Aorta (tissue), 5 donors: ENCODE measurements at regions not wholly inside any gene's neighbourhood (a gene's known extent, or its start where the extent isn't known, plus 50 kb on each side); places are given as distances from the start of the nearest gene placed in this dataset.
"Not testable (repeated sequence)": the region's sequence is repeated elsewhere in the genome, so short reads cannot be mapped to it uniquely, and the experiment has no call there.

Experiments used
- ATAC-seq: fragments of 200-7000 bp; cut with Tn5 transposase; one replicate; pipeline ENCODE4 v1.9.1; 2022; ENCODE audit warnings: moderate library complexity; ENCODE audit not compliant: low FRiP score
- DNase-seq, 2 donors: peaks; one replicate each; pipeline ENCODE4 v3.0.0-alpha.2; 2020
- H3K27ac ChIP-seq, 2 donors: one replicate each; pipeline ENCODE4 v1.5.1; 2013; ENCODE audit warnings: low read length in 2 of 2, mild to moderate bottlenecking in 2 of 2, moderate library complexity in 2 of 2, control low read depth in 1 of 2, inconsistent platforms in 1 of 2, low read depth in 1 of 2
- H3K27me3 ChIP-seq, 2 donors: one replicate each; pipeline ENCODE4 v1.6.1; 2013; ENCODE audit warnings: control low read depth in 1 of 2, low read length in 1 of 2, mild to moderate bottlenecking in 1 of 2, moderate library complexity in 1 of 2; ENCODE audit not compliant: insufficient read depth in 2 of 2, control insufficient read depth in 1 of 2
- H3K36me3 ChIP-seq, 2 donors: one replicate each; pipeline ENCODE4 v1.6.1; 2013; ENCODE audit warnings: control low read depth in 1 of 2, low read length in 1 of 2, mild to moderate bottlenecking in 1 of 2; ENCODE audit not compliant: insufficient read depth in 2 of 2, control insufficient read depth in 1 of 2
- H3K4me1 ChIP-seq, 2 donors: one replicate each; pipeline ENCODE4 v1.6.1; 2013; ENCODE audit warnings: low read length in 2 of 2, control low read depth in 1 of 2, mild to moderate bottlenecking in 1 of 2, moderate library complexity in 1 of 2; ENCODE audit not compliant: insufficient read depth in 2 of 2, control insufficient read depth in 1 of 2
- H3K4me3 ChIP-seq, 2 donors: one replicate each; pipeline ENCODE4 v1.5.1; 2013; ENCODE audit warnings: low read length in 2 of 2, control low read depth in 1 of 2, mild to moderate bottlenecking in 1 of 2
- H3K9me3 ChIP-seq: one replicate; pipeline ENCODE4 v1.6.1; 2013; ENCODE audit warnings: mild to moderate bottlenecking, low read length; ENCODE audit not compliant: control insufficient read depth
- WGBS, 2 donors: extraction: QIAGEN DNeasy Blood & Tissue Kit; methylation state at CpG; one replicate each; pipeline ENCODE4 v1.1.7; 2013; 5-methylcytosine and 5-hydroxymethylcytosine counted together
- intact Hi-C, 2 donors: fragments of 100-400 bp; cut with DNase I; formaldehyde crosslinking; loops; one replicate each; pipeline versions ENCODE4 v1.14.2 to v1.15.0; 2022
- donor health status: healthy with polysubstance abuse.
- donor health status: Bipolar disorder and iron deficiency.
- donor health status: DM: no; HTN: no; CAD: no.
- donor health status: DM: no; HTN: no; CAD: no.
- donor health status: DM: yes; HTN: yes; CAD: no.

GRCh38 chrY:7302306-7302705 lies 390.8 kb upstream of the AMELY start:
- Histone ChIP-seq H3K4me3 (no peak overlapping the region), H3K9me3 (no peaks in the 10 kb centered on the region), H3K27me3 (no peaks in the 10 kb centered on the region), H3K27ac (no peak overlapping the region), H3K36me3 (no peaks in the 10 kb centered on the region), H3K4me1 (no peaks in the 10 kb centered on the region)
- intact Hi-C loops: no loop called here
- no peak for ATAC-seq
- WGBS, 2 donors: 98% methylated on average over 3 of the region's 3 CpGs; no CpG with 5 or more reads in 1 of the 2 donors
- no peak for DNase-seq

- H3K36me3 ChIP-seq: no peaks in the 10 kb centered on the region
- H3K27me3 ChIP-seq: no peaks in the 10 kb centered on the region
- H3K4me3 ChIP-seq: no peak overlapping the region
- WGBS, 2 donors: 74% methylated on average over 3 of the region's 3 CpGs; no CpG with 5 or more reads in 1 of the 2 donors
- no peaks in the 10 kb centered on the region for H3K4me1 ChIP-seq
- no peak overlapping the region for H3K27ac ChIP-seq
- ATAC-seq: no peak
- DNase-seq: no peak
- H3K9me3 ChIP-seq: no peaks in the 10 kb centered on the region
- intact Hi-C loops: no loop called here
Measured at GRCh38 chrY:7299960-7300359, 388.4 kb upstream of the AMELY start.

- no peak for ATAC-seq
- intact Hi-C loops: no loop called here
- H3K9me3 ChIP-seq: no peaks in the 10 kb centered on the region
- WGBS, 2 donors: 87% methylated on average over 1 of the region's 1 CpG; no CpG with 5 or more reads in 1 of the 2 donors
- H3K27ac ChIP-seq: no peak overlapping the region
- DNase-seq: no peak
- H3K4me1 ChIP-seq: no peaks in the 10 kb centered on the region
- no peak overlapping the region for H3K4me3 ChIP-seq
- no peaks in the 10 kb centered on the region for H3K36me3 ChIP-seq
- H3K27me3 ChIP-seq: no peaks in the 10 kb centered on the region
Measured at GRCh38 chrY:7292113-7292512, 380.6 kb upstream of the AMELY start.

GRCh38 chrY:7289889-7290833 lies 378.6 kb upstream of the AMELY start:
- Histone ChIP-seq H3K9me3 (no peaks in the 10 kb centered on the region), H3K36me3 (no peaks in the 10 kb centered on the region), H3K4me3 (no peak overlapping the region), H3K27ac (no peak overlapping the region), H3K27me3 (no peaks in the 10 kb centered on the region), H3K4me1 (no peaks in the 10 kb centered on the region)
- intact Hi-C loops: no loop called here
- DNase-seq (no peak), ATAC-seq (no peak)
- 66% methylated on average over 10 of the region's 10 CpGs; no CpG with 5 or more reads in 1 of the 2 donors for WGBS, 2 donors

DNA sequence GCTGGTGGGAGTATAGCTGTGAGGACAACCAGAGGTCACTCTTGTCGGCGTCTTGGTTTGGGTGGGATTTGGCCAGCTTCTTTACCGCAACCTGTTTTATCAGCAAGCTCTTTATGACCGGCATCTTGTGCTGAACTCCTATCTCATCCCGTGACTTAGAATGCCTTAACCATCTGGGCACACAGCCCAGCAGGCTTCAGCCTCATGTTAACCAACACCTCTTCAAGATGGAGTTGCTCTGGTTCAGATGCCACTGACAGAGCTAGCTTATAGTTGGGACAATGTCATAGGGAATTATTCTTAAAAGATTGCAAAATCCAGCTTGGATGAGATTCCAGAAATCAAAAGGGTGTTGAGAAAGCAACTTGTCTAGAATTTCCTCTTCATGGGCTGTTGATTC lies 377.1 kb upstream of the AMELY start:
- no peak for ATAC-seq
- H3K27me3 ChIP-seq: no peaks in the 10 kb centered on the region

DNA sequence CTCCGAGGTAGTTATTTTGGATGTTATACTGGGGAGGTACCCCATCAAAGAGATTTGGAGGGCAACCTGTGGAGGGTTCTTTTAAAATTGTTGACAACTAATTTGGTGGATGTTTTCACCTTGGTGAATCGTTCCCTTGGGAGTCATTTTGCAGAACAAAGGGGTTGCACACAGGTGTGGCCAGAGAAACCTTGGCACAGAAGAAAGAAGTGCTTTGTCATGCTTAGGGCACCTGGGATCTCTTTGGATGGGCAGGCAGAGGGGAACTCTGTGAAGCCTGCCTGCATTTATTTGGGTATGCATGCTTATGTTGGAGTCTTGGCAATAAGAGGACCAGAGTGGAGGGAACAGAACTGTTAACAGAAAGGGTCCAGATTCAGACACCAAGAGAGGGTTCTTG lies 376.4 kb upstream of the AMELY start:
- H3K27me3 ChIP-seq, H3K9me3 ChIP-seq, H3K36me3 ChIP-seq, H3K4me3 ChIP-seq, ATAC-seq, intact Hi-C loops, DNase-seq, H3K27ac ChIP-seq, H3K4me1 ChIP-seq: not testable (repeated sequence)
- WGBS, 2 donors: 89% methylated on average over 2 of the region's 2 CpGs; no CpG with 5 or more reads in 1 of the 2 donors

More for the DNA sequence above, 377.1 kb upstream of the AMELY start:
- no peaks in the 10 kb centered on the region for H3K4me1 ChIP-seq
- H3K36me3 ChIP-seq: no peaks in the 10 kb centered on the region
- no peak overlapping the region for H3K4me3 ChIP-seq
- no peaks in the 10 kb centered on the region for H3K9me3 ChIP-seq
- intact Hi-C loops: no loop called here
- 81% methylated on average over 5 of the region's 5 CpGs; no CpG with 5 or more reads in 1 of the 2 donors for WGBS, 2 donors
- no peak overlapping the region for H3K27ac ChIP-seq
- no peak for DNase-seq

DNA sequence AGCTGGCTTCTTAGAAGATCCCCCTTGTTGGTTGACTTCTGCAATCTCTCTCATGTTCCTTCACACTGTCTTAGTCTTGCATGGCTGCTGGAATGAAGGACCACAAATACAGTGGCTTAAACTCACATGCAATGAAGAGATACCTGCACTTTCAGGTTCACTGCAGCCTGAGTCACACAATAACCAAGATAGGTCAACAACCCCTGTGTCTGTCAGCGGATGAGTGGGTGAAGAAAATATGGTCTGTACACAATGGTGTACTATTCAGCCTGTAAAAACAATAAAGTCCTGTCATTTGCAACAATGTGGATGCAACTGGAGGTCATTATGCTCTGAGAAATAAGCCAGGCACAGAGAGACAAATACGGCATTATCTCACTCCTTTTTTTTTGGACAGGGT lies 373.8 kb upstream of the AMELY start:
- ATAC-seq (no peak), DNase-seq (no peak)
- Histone ChIP-seq H3K27ac (no peak overlapping the region), H3K4me3 (no peak overlapping the region), H3K4me1 (no peaks in the 10 kb centered on the region), H3K27me3 (no peaks in the 10 kb centered on the region), H3K36me3 (no peaks in the 10 kb centered on the region), H3K9me3 (no peaks in the 10 kb centered on the region)
- WGBS, 2 donors: 90% methylated on average over 2 of the region's 2 CpGs; no CpG with 5 or more reads in 1 of the 2 donors
- intact Hi-C loops: no loop called here

DNA sequence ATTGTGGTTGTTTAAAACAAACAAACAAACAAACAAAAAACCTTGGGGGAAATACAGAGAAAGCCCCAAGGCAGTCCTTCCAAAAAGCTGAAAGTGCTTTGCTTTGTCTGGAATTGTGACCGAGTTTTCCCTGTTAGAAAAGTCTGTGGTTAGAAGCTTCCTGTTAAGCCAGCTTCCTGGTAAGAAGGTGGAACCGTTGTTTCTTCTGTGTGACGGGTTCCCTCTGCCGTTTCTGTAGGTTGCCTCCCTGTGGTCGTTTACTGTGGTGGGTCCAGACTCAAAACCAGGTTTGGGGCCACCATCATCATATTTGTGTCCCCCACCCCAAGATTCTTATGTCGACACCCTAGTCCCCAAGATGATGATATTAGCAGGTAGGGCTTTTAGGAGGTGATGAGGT lies 371.4 kb upstream of the AMELY start:
- intact Hi-C loops: no loop called here
- ATAC-seq (no peak), DNase-seq (no peak)
- Histone ChIP-seq H3K4me3 (no peak overlapping the region), H3K27ac (no peak overlapping the region), H3K36me3 (no peaks in the 10 kb centered on the region), H3K9me3 (no peaks in the 10 kb centered on the region), H3K27me3 (no peaks in the 10 kb centered on the region), H3K4me1 (no peaks in the 10 kb centered on the region)
- WGBS, 2 donors: 69% methylated on average over 6 of the region's 6 CpGs; no CpG with 5 or more reads in 1 of the 2 donors
